ENCODE measurements at regions not wholly inside any gene's neighbourhood (a gene's known extent, or its start where the extent isn't known, plus 50 kb on each side); places are given as distances from the start of the nearest gene placed in this dataset.
"Not testable (repeated sequence)": the region's sequence is repeated elsewhere in the genome, so short reads cannot be mapped to it uniquely, and the experiment has no call there.

DNA sequence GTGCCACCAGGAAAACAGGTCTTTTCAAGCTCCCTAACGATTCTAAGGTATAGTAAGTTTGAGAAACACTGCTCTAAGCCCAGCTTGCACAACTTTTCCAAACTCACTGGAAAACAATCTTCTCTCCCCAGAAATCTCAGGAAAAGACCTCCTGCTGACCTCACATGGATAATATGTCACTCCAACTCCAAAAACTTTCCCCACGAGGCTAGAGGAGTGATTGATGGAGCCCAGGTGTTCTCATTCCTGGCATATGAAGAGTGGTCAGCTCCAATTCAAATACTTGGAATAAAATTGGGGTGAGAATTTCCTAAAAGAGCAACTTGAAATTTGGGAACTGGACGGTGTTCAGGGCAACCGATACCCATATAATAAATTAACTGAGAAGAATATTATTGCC, 299.9 kb downstream of the PPP4R3C start:
- H3K27ac ChIP-seq, result no peak overlapping the region
- intact Hi-C loops (cut with DNase I; ENCODE audit: low total_unique reads) (no loop called here), in situ Hi-C loops (cut with MboI; ENCODE audit: low pct_ligation_motif_present in 1 of 4, low pct_unique_long_range_greater_than_20kb in 1 of 4, low sequenced_read_pairs in 3 of 4) (no loop called here)
- TF ChIP-seq, protein P1, sequence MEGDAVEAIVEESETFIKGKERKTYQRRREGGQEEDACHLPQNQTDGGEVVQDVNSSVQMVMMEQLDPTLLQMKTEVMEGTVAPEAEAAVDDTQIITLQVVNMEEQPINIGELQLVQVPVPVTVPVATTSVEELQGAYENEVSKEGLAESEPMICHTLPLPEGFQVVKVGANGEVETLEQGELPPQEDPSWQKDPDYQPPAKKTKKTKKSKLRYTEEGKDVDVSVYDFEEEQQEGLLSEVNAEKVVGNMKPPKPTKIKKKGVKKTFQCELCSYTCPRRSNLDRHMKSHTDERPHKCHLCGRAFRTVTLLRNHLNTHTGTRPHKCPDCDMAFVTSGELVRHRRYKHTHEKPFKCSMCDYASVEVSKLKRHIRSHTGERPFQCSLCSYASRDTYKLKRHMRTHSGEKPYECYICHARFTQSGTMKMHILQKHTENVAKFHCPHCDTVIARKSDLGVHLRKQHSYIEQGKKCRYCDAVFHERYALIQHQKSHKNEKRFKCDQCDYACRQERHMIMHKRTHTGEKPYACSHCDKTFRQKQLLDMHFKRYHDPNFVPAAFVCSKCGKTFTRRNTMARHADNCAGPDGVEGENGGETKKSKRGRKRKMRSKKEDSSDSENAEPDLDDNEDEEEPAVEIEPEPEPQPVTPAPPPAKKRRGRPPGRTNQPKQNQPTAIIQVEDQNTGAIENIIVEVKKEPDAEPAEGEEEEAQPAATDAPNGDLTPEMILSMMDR (IDR thresholded peaks at IDR 0.05), result no peak
- no peak for TF ChIP-seq POLR2A (IDR thresholded peaks at IDR 0.05)
- no peak for TF ChIP-seq POLR2AphosphoS5 (IDR thresholded peaks at IDR 0.05)
- TF ChIP-seq EP300 (IDR thresholded peaks at IDR 0.05; ENCODE audit: low read depth), result no peak
- no peaks in the 10 kb centered on the region for H3K36me3 ChIP-seq
- WGBS, 2 donors (ENCODE audit: low coverage in 1 of 2), result 53 to 63% methylated on average over 3 to 4 of the region's 4 CpGs
- no peak for DNase-seq
- H3K4me3 ChIP-seq, result no peak overlapping the region
- no peaks in the 10 kb centered on the region for H3K27me3 ChIP-seq
- no peaks in the 10 kb centered on the region for H3K9me3 ChIP-seq
- H3K4me1 ChIP-seq, result no peaks in the 10 kb centered on the region

- H3K4me1 ChIP-seq, result no peaks in the 10 kb centered on the region
- no peak for TF ChIP-seq POLR2A (IDR thresholded peaks at IDR 0.05)
- no peak for TF ChIP-seq POLR2AphosphoS5 (IDR thresholded peaks at IDR 0.05)
- TF ChIP-seq, protein P1 (IDR thresholded peaks at IDR 0.05), result no peak
- no peak for TF ChIP-seq EP300 (IDR thresholded peaks at IDR 0.05; ENCODE audit: low read depth)
- H3K4me3 ChIP-seq, result no peak overlapping the region
- intact Hi-C loops (cut with DNase I; ENCODE audit: low total_unique reads), result no loop called here
- no peaks in the 10 kb centered on the region for H3K9me3 ChIP-seq
- no peaks in the 10 kb centered on the region for H3K27me3 ChIP-seq
- WGBS, 2 donors (ENCODE audit: low coverage in 1 of 2), result 14 to 58% methylated on average over 1 of the region's 1 CpG
- DNase-seq, result no peak
- in situ Hi-C loops (cut with MboI; ENCODE audit: low pct_ligation_motif_present in 1 of 4, low pct_unique_long_range_greater_than_20kb in 1 of 4, low sequenced_read_pairs in 3 of 4), result no loop called here
- H3K36me3 ChIP-seq, result no peaks in the 10 kb centered on the region
- no peak overlapping the region for H3K27ac ChIP-seq
Observed at GRCh38 chrX:27162496-27162895, 300.6 kb downstream of the PPP4R3C start.

- H3K9me3 ChIP-seq; DNase-seq; in situ Hi-C loops (cut with MboI; ENCODE audit: low pct_ligation_motif_present in 1 of 4, low pct_unique_long_range_greater_than_20kb in 1 of 4, low sequenced_read_pairs in 3 of 4); intact Hi-C loops (cut with DNase I; ENCODE audit: low total_unique reads); H3K27me3 ChIP-seq; H3K36me3 ChIP-seq; H3K27ac ChIP-seq; H3K4me1 ChIP-seq; H3K4me3 ChIP-seq: not testable (repeated sequence)
- WGBS, 2 donors (ENCODE audit: low coverage in 1 of 2), result 95% methylated on average over 18 of the region's 21 CpGs; no CpG with 5 or more reads in 1 of the 2 donors
Observed at GRCh38 chrX:27156921-27157320, 306.2 kb downstream of the PPP4R3C start.

GRCh38 chrX:27136325-27136724, 326.8 kb downstream of the PPP4R3C start:
- Histone ChIP-seq H3K36me3 (no peaks in the 10 kb centered on the region), H3K4me1 (no peaks in the 10 kb centered on the region), H3K27me3 (no peaks in the 10 kb centered on the region), H3K27ac (no peak overlapping the region), H3K4me3 (no peak overlapping the region), H3K9me3 (no peaks in the 10 kb centered on the region)
- in situ Hi-C loops (cut with MboI; ENCODE audit: low pct_ligation_motif_present in 1 of 4, low pct_unique_long_range_greater_than_20kb in 1 of 4, low sequenced_read_pairs in 3 of 4) (no loop called here), intact Hi-C loops (cut with DNase I; ENCODE audit: low total_unique reads) (no loop called here)
- TF ChIP-seq POLR2A (IDR thresholded peaks at IDR 0.05) (no peak), EP300 (IDR thresholded peaks at IDR 0.05; ENCODE audit: low read depth) (no peak), POLR2AphosphoS5 (IDR thresholded peaks at IDR 0.05) (no peak)
- TF ChIP-seq, protein P1 (IDR thresholded peaks at IDR 0.05), result no peak
- DNase-seq, result no peak
- 36% methylated on average over 1 of the region's 1 CpG; no CpG with 5 or more reads in 1 of the 2 donors for WGBS, 2 donors (ENCODE audit: low coverage in 1 of 2)

GRCh38 chrX:27132862-27133261, 330.3 kb downstream of the PPP4R3C start:
- 43% methylated on average over 1 of the region's 1 CpG; no CpG with 5 or more reads in 1 of the 2 donors for WGBS, 2 donors (ENCODE audit: low coverage in 1 of 2)
- intact Hi-C loops (cut with DNase I; ENCODE audit: low total_unique reads), result no loop called here

GRCh38 chrX:27087176-27087575, 376.0 kb downstream of the PPP4R3C start:
- H3K27me3 ChIP-seq; H3K9me3 ChIP-seq; H3K36me3 ChIP-seq; H3K4me1 ChIP-seq; H3K27ac ChIP-seq; DNase-seq; in situ Hi-C loops (cut with MboI; ENCODE audit: low pct_ligation_motif_present in 1 of 4, low pct_unique_long_range_greater_than_20kb in 1 of 4, low sequenced_read_pairs in 3 of 4); intact Hi-C loops (cut with DNase I; ENCODE audit: low total_unique reads); H3K4me3 ChIP-seq: not testable (repeated sequence)
- WGBS, 2 donors (ENCODE audit: low coverage in 1 of 2), result 77 to 97% methylated on average over 5 to 11 of the region's 11 CpGs

More at GRCh38 chrX:27132862-27133261, 330.3 kb downstream of the PPP4R3C start:
- TF ChIP-seq, protein P1 (IDR thresholded peaks at IDR 0.05), result no peak
- TF ChIP-seq EP300 (IDR thresholded peaks at IDR 0.05; ENCODE audit: low read depth) (no peak), POLR2AphosphoS5 (IDR thresholded peaks at IDR 0.05) (no peak), POLR2A (IDR thresholded peaks at IDR 0.05) (no peak)
- Histone ChIP-seq H3K36me3 (no peaks in the 10 kb centered on the region), H3K4me3 (no peak overlapping the region), H3K4me1 (no peaks in the 10 kb centered on the region), H3K27me3 (no peaks in the 10 kb centered on the region), H3K9me3 (no peaks in the 10 kb centered on the region), H3K27ac (no peak overlapping the region)
- in situ Hi-C loops (cut with MboI; ENCODE audit: low pct_ligation_motif_present in 1 of 4, low pct_unique_long_range_greater_than_20kb in 1 of 4, low sequenced_read_pairs in 3 of 4), result no loop called here
- DNase-seq, result no peak

All from transverse colon (tissue), 4 donors.